Stimulated activated CD4-positive, alpha-beta T cell treated with anti-CD3 and anti-CD28 coated beads, Interleukin-4, amount 100 ng/mL, for 48 hours (primary cell): ENCODE measurements at regions not wholly inside any gene's neighbourhood (a gene's known extent, or its start where the extent isn't known, plus 50 kb on each side); places are given as distances from the start of the nearest gene placed in this dataset.
"Not testable (repeated sequence)": the region's sequence is repeated elsewhere in the genome, so short reads cannot be mapped to it uniquely, and the experiment has no call there.

Experiments used
- DNase-seq, 2 donors: peaks; one replicate each; pipeline ENCODE4 v3.0.0-alpha.2; 2020; ENCODE audit warnings: low read depth in 2 of 2

GRCh38 chr1:185404291-185404690 is 87.2 kb upstream of the IVNS1ABP start:
- DNase-seq: no peak

- DNase-seq: no peak
Measured at GRCh38 chr1:185402930-185403329, 85.9 kb upstream of the IVNS1ABP start.

- DNase-seq: no peak
Measured at GRCh38 chr1:185401019-185401418, 84.0 kb upstream of the IVNS1ABP start.

GRCh38 chr1:185400052-185400451 is 83.0 kb upstream of the IVNS1ABP start:
- no peak for DNase-seq

GRCh38 chr1:185398599-185398998 is 81.6 kb upstream of the IVNS1ABP start:
- no peak for DNase-seq

GRCh38 chr1:185398022-185398421 is 81.0 kb upstream of the IVNS1ABP start:
- DNase-seq: no peak

GRCh38 chr1:185397183-185397582 is 80.1 kb upstream of the IVNS1ABP start:
- no peak for DNase-seq

GRCh38 chr1:185396126-185396525 is 79.1 kb upstream of the IVNS1ABP start:
- no peak for DNase-seq

GRCh38 chr1:185393815-185394214 is 76.8 kb upstream of the IVNS1ABP start:
- no peak for DNase-seq

GRCh38 chr1:185393205-185393604 is 76.2 kb upstream of the IVNS1ABP start:
- DNase-seq: no peak

- no peak for DNase-seq
Measured at GRCh38 chr1:185388815-185389214, 71.8 kb upstream of the IVNS1ABP start.

GRCh38 chr1:185388346-185388745 is 71.3 kb upstream of the IVNS1ABP start:
- no peak for DNase-seq

GRCh38 chr1:185385991-185386390 is 68.9 kb upstream of the IVNS1ABP start:
- no peak for DNase-seq

- DNase-seq: not testable (repeated sequence)
Measured at GRCh38 chr1:185383805-185384204, 66.8 kb upstream of the IVNS1ABP start.

- DNase-seq: no peak
Measured at GRCh38 chr1:185377831-185378230, 60.8 kb upstream of the IVNS1ABP start.

GRCh38 chr1:185376840-185377635 is 60.0 kb upstream of the IVNS1ABP start:
- no peak for DNase-seq

GRCh38 chr1:185376288-185376687 is 59.2 kb upstream of the IVNS1ABP start:
- DNase-seq: no peak

- no peak for DNase-seq
Measured at GRCh38 chr1:185375583-185375982, 58.5 kb upstream of the IVNS1ABP start.

- DNase-seq: no peak
Measured at GRCh38 chr1:185373813-185374529, 56.9 kb upstream of the IVNS1ABP start.

GRCh38 chr1:185369786-185370185 is 52.7 kb upstream of the IVNS1ABP start:
- no peak for DNase-seq

- DNase-seq: no peak
Measured at GRCh38 chr1:185368913-185369491, 52.0 kb upstream of the IVNS1ABP start.

- DNase-seq: no peak
Measured at GRCh38 chr1:185368313-185368855, 51.3 kb upstream of the IVNS1ABP start.

GRCh38 chr1:185367218-185367617 is 50.2 kb upstream of the IVNS1ABP start:
- no peak for DNase-seq
